Activated CD8-positive, alpha-beta T cell treated with anti-CD3 and anti-CD28 coated beads for 36 hours (primary cell): ENCODE measurements at regions not wholly inside any gene's neighbourhood (a gene's known extent, or its start where the extent isn't known, plus 50 kb on each side); places are given as distances from the start of the nearest gene placed in this dataset.

Experiments
- ATAC-seq: fragments of 200-7000 bp; cut with Tn5 transposase; one replicate; pipeline ENCODE4 v1.10.0; 2021; ENCODE audit warnings: mild to moderate bottlenecking, moderate library complexity
- CTCF ChIA-PET: fragments of 350-600 bp; sonication (Branson Sonifier 250); formaldehyde crosslinking; loops from one replicate; lab custom pipeline; 2021; ENCODE audit warnings: antibody characterized with exemption; lab: Charles Lee
- POLR2A ChIA-PET: fragments of 350-600 bp; sonication (Branson Sonifier 250); formaldehyde crosslinking; loops from one replicate; lab custom pipeline; 2021; ENCODE audit warnings: antibody characterized with exemption; lab: Charles Lee
- DNase-seq: peaks from one replicate; pipeline ENCODE4 v3.0.0-alpha.2; 2020
- H3K27ac Mint-ChIP-seq: one replicate; pipeline ENCODE4 v1.8.0; 2021; ENCODE audit warnings: mild to moderate bottlenecking, mixed read lengths
- H3K27me3 Mint-ChIP-seq: one replicate; pipeline ENCODE4 v1.8.0; 2021; ENCODE audit warnings: mixed read lengths
- H3K36me3 Mint-ChIP-seq: one replicate; pipeline ENCODE4 v1.8.0; 2021; ENCODE audit warnings: low read depth, mixed read lengths
- H3K4me1 Mint-ChIP-seq: one replicate; pipeline ENCODE4 v1.8.0; 2021; ENCODE audit warnings: low read depth, mixed read lengths
- H3K4me3 Mint-ChIP-seq: one replicate; pipeline ENCODE4 v1.8.0; 2021; ENCODE audit warnings: mild to moderate bottlenecking, moderate library complexity, mixed read lengths
- H3K9me3 Mint-ChIP-seq: one replicate; pipeline ENCODE4 v1.8.0; 2021; ENCODE audit warnings: mixed read lengths
- CTCF ChIP-seq: fragments of 200-600 bp; IDR thresholded peaks from one replicate; pipeline ENCODE4 v1.8.0; 2022; ENCODE audit warnings: antibody characterized with exemption, mild to moderate bottlenecking
- intact Hi-C: fragments of 100-400 bp; cut with micrococcal nuclease; formaldehyde crosslinking; loops from one replicate; pipeline ENCODE4 v1.10.0; 2022

DNA sequence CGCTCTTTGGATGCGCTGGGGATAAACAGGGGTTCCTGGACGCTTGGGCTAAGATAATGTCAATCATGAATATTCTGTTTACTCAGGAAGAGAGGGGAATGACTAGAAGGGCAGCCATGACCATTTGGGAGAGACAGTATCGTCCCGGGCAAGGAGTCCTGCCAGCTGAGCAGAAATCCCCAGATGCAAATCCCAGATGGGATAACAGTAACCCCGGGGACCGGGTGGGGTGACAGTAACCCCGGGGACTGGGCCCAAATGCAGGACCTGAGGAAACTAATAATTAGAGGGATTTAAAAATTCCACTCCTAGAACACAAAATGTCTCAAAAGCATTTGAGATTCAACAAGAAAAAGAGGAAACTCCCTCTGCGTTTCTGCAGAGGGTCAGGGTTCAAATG lies 189.0 kb upstream of the PPP1R26 start:
- Mint-ChIP-seq H3K4me3 (no peak overlapping the region), H3K27ac (no peak overlapping the region), H3K9me3 (peaks cover 2% of the 10 kb centered on the region), H3K27me3 (peaks cover 2% of the 10 kb centered on the region), H3K36me3 (no peaks in the 10 kb centered on the region), H3K4me1 (no peaks in the 10 kb centered on the region)
- ChIA-PET CTCF (interaction anchor here (1.4 kb wide), 1 partner anchor 204 kb away, joined by 4 read pairs; no protein-coding TSS in a partner anchor), POLR2A (no interaction called here)
- DNase-seq = no peak
- intact Hi-C loops = no loop called here
- no peak for ATAC-seq
- no peak for TF ChIP-seq CTCF

DNA sequence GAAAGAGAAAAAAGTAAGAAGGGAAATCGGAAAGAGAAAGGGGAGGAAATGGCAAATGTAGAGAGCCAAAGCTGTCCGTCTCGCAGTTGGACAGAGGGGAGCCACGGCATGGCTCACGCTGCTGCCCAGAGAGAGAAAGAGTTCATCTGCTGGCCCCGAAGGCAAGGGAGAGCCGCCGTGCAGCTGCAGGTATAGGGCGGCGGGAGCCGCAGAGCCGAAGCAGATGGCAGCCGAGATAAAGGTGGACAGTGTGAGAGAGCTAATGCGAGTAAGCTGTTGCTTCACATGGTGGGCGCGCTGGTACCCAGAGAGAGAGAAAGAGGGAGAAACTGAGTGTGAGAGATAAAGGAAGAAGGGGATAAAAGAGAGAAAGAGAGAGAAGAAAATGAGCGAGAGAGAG lies 188.4 kb upstream of the PPP1R26 start:
- H3K27me3 Mint-ChIP-seq = peaks cover 2% of the 10 kb centered on the region
- H3K27ac Mint-ChIP-seq = no peak overlapping the region
- ChIA-PET CTCF (interaction anchor here (1.4 kb wide), 1 partner anchor 205 kb away, joined by 4 read pairs; no protein-coding TSS in a partner anchor), POLR2A (no interaction called here)
- no peak for DNase-seq
- H3K4me3 Mint-ChIP-seq = no peak overlapping the region
- ATAC-seq = no peak
- intact Hi-C loops = no loop called here
- no peaks in the 10 kb centered on the region for H3K36me3 Mint-ChIP-seq
- no peak for TF ChIP-seq CTCF
- H3K9me3 Mint-ChIP-seq = peaks cover 2% of the 10 kb centered on the region
- no peaks in the 10 kb centered on the region for H3K4me1 Mint-ChIP-seq

- no peak for ATAC-seq
- no peak overlapping the region for H3K4me3 Mint-ChIP-seq
- intact Hi-C loops = no loop called here
- no peak for TF ChIP-seq CTCF
- ChIA-PET CTCF (no interaction called here), POLR2A (no interaction called here)
- no peaks in the 10 kb centered on the region for H3K36me3 Mint-ChIP-seq
- no peaks in the 10 kb centered on the region for H3K4me1 Mint-ChIP-seq
- no peaks in the 10 kb centered on the region for H3K9me3 Mint-ChIP-seq
- DNase-seq = no peak
- peaks cover 2% of the 10 kb centered on the region for H3K27me3 Mint-ChIP-seq
- H3K27ac Mint-ChIP-seq = no peak overlapping the region
Measured at GRCh38 chr9:135294836-135295235, 184.7 kb upstream of the PPP1R26 start.

DNA sequence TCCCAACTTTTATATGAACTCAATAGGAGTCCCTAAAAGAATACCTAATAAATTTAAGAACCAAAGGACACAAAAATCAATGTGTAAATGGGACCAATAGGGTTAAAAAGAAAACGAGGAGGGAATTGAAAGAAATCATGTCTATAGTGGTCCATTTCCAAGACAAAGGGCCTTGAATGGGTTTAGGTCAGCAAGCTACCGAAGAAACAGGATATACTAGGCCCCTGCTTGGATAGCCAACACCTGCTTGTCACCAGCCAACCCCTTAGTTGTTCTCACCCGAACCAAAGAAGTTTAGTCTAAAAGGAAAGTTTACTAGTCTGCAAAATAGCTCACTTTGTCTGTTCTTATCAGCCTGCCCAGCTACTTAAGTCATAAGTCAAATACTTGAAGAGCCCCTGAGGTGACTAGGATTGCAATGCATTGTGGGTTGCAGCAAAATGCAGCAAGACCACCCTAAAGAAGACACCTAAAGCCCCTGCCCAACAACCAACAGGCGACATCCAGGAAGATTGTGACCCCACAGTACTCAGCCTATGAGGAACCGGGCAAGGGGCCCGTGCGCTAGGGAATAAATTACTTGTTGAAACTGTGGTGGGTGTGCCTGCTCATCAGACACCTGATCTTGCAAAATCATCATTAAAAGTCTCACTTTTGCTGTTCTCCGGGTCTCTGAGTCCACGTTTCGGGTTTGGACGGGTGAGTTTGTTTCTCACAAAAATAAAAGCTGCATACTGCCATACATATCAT lies 183.9 kb upstream of the PPP1R26 start:
- no peak overlapping the region for H3K4me3 Mint-ChIP-seq
- no peak for TF ChIP-seq CTCF

DNA sequence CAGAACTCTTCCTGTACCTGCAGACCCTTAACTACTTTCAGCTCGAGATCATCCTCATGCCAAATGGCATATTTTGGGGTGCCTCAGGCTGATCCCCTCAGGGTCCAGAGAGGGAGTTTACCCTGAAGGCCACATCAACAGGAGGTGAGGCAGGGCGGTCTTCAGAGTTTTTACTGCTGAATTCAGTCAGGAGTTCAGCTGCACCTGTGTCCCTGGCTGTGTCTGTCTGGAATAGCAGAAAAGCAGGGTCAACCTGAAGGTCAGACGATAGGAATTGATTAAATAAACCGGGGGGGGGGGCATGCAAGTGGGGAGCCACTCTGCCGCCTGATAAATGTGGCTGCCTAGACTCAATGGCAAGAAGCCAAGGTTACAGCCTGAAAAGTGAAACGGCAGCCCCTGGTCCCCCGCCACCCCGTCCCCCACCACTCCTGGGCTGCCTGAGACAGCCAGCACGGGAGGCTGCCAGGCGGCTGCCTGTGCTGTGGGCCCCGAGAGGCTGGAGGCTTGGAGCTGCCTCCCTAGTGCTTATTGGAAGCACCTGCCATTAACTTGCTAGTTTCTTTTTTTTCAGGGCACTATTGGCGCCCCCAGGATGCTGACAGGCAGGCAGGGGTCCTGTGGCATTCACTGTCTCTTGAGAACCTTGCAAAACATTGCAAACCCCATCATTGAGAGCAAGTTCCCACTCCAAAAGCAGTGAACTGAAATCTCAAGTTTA lies 182.7 kb upstream of the PPP1R26 start:
- no peak overlapping the region for H3K4me3 Mint-ChIP-seq
- intact Hi-C loops = no loop called here

More for the DNA sequence above, 183.9 kb upstream of the PPP1R26 start:
- ChIA-PET CTCF (no interaction called here), POLR2A (interaction anchor here (1.1 kb wide), 1 partner anchor 13 kb away, joined by 3 read pairs; no protein-coding TSS in a partner anchor)
- H3K27me3 Mint-ChIP-seq = no peaks in the 10 kb centered on the region
- no peak overlapping the region for H3K27ac Mint-ChIP-seq
- ATAC-seq = no peak
- no peaks in the 10 kb centered on the region for H3K4me1 Mint-ChIP-seq
- H3K36me3 Mint-ChIP-seq = no peaks in the 10 kb centered on the region
- intact Hi-C loops = no loop called here
- H3K9me3 Mint-ChIP-seq = no peaks in the 10 kb centered on the region
- no peak for DNase-seq

More for the DNA sequence above, 182.7 kb upstream of the PPP1R26 start:
- TF ChIP-seq CTCF = no peak
- H3K27ac Mint-ChIP-seq = no peak overlapping the region
- H3K27me3 Mint-ChIP-seq = no peaks in the 10 kb centered on the region
- CTCF ChIA-PET = no interaction called here
- no peaks in the 10 kb centered on the region for H3K9me3 Mint-ChIP-seq
- no peaks in the 10 kb centered on the region for H3K4me1 Mint-ChIP-seq
- POLR2A ChIA-PET = no interaction called here
- DNase-seq (no peak), ATAC-seq (no peak)
- no peaks in the 10 kb centered on the region for H3K36me3 Mint-ChIP-seq
